ENCODE measurements at regions not wholly inside any gene's neighbourhood (a gene's known extent, or its start where the extent isn't known, plus 50 kb on each side); places are given as distances from the start of the nearest gene placed in this dataset.
A peak's percentile ranks its signal among the peaks of the same experiment; 100 is the strongest.

GRCh38 chr5:72615061-72615460, 107.9 kb upstream of the ZNF366 start:
- DNase-seq = no peak

DNA sequence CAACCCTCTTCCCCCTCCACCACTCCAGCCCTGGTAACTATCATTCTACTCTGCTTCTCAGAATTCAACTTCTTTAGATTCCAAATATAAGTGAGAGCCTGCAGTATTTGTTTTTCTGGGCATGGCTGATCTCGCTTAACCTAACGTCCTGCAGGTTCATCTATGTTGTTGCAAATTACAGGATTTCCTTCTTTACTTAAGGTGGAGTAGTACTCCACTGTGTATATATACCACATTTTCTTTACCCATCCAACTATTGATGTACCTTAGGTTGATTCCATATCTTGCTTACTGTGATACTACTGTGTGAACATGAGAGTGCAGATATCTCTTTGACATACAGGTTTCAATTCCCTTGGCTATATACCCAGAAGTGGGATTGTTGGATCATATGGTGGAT, 106.3 kb upstream of the ZNF366 start:
- no peak for DNase-seq

GRCh38 chr5:72612810-72613209, 105.6 kb upstream of the ZNF366 start:
- DNase-seq = no peak

GRCh38 chr5:72611118-72611730, 104.0 kb upstream of the ZNF366 start:
- DNase-seq = peak; percentile 36

DNA sequence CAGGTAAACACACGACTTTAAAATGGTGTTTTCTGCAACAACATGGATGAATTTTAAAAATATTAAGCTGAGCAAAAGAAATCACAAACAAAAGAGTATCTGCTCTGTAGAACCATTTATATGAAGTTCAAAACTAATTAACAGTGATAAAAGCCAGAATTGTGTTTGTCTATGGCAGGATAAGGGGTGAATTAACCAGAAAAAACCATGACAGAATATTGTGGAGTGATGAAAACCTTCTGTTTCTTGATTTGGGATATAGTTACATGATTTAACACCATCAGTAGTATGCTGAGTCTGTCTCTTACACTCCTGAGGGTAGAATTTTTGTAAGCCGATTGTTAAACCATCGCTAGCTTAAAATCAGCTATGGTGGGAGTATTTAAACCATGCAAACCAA, 101.7 kb upstream of the ZNF366 start:
- no peak for DNase-seq

GRCh38 chr5:72608297-72608696, 101.1 kb upstream of the ZNF366 start:
- DNase-seq = no peak

DNA sequence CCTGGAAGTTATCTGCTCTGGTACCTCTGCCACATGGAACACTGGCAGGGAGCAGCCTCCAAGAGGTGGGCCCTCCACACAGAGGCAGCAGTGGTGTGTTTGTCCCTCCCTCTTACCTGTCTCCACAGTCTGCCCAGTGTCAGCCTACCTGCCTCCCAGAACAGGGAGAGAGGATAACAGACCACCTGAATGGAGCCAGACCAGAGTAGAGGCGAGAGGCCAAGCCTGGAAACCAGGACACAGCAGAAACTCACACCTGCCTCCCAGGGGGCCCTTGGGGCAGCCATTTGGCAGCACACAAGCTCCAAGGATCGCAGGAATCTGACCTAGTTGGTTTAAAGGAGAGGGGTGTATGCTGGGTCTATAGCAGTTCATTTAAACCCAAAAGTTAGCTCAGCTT, 100.2 kb upstream of the ZNF366 start:
- DNase-seq = no peak

- no peak for DNase-seq
Measured at GRCh38 chr5:72606525-72606924, 99.3 kb upstream of the ZNF366 start.

GRCh38 chr5:72605632-72606031, 98.4 kb upstream of the ZNF366 start:
- DNase-seq = no peak

- DNase-seq = no peak
Measured at GRCh38 chr5:72604798-72605154, 97.6 kb upstream of the ZNF366 start.

- no peak for DNase-seq
Measured at GRCh38 chr5:72604111-72604797, 97.0 kb upstream of the ZNF366 start.

DNA sequence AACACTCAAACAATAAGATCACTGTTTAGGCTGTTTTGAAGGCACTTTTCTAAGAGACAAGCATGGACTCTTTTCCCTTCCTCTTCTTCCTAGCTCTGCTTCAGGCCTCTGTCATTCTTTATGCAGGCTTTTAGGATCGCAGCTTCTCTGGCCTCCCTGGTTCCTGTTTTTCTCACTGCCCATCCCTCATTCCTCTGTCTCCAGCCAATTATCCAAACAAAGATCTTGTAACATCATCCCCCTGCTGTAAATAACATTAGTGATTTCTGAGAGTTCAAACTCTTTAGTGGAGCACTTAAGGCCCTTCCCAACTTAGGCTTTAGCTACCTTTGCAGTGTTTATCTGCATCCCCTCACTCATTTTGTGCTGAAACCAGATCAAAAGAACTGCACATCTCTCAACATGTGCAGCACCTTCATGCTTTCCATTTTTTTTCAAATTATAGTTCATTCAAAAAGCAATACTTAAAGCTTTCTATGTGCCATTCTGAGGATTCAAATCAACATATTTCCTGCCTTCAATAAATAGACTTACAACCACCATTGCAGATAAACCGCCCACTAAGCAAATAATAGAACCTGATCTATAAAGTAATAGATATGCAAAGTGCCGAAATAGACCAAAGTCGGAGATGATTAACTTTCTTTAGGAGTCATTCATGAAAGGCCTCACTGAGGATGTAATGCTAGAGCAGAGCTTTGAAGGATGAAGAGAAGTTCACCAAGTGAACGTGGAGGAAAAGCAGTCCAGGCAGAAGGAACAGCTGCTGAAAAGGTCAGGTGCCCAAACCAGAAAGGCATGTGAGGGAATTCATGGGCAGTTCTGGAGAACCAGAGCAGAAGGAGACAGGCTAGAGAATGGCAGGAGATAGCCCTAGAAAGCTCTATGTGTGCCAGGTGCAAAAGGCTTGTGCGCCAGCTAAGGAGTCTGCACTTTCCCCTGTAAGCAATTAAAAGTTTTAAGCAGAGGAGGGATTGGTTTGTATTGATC, 95.8 kb upstream of the ZNF366 start:
- no peak for DNase-seq

DNA sequence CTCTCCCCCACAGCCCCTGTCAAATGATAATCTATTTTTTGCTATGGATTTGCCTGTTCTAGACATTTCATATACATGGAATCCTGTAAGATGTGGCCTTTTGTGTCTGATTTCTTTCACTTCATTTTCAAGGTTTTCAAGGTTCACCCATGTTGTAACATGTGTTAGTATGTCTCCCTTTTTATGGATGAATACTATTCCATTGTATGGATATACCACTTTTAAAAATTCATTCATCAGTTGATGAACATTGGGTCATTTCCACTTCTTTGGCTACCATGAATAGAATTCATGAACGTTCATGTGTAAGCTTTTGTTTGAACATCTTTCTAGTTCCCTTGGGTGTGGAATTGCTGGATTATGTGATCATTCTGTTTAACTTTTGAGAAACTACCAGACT, 94.7 kb upstream of the ZNF366 start:
- no peak for DNase-seq

- DNase-seq = no peak
Measured at GRCh38 chr5:72600391-72600981, 93.3 kb upstream of the ZNF366 start.

DNA sequence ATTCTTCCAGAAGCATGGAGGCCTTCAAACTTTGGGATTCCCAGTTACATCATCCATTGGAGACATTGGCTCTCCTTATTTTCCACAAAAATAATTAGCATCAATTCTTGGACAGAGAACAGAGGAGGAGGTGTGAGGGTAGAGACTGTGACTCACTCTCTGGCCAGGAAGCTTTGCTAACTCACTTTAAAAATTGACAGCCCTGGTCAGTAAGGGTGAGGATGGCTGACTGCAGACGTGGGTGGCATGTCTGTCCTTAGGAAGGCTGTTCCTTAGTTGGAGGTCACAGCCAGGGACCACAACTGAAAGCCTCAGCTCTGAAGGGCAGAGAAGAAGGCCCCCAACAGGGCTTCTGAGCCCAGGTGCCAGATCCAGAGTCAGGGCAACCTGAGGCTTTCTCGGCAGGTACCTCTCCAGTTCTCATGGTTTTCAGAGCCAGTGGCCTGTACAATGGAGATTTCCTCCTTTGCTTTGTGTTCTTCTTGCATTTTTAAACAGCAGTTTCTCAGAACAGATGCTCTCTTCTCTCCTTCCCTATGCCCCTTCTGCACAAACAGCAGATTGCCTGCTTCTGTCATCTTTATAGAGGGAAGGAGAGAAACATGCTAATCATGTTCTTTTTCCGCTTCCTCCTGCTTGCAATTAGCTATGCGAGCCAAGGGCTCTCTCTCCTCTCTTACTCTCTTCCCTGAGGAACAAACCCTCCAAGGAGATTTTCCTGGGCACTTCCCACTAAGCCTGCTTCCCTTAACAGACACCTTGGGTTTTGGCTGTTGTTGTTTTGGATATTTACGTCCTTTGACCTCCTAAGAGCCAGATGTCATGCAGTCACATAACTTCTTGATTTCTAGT, 92.5 kb upstream of the ZNF366 start:
- DNase-seq = no peak

DNA sequence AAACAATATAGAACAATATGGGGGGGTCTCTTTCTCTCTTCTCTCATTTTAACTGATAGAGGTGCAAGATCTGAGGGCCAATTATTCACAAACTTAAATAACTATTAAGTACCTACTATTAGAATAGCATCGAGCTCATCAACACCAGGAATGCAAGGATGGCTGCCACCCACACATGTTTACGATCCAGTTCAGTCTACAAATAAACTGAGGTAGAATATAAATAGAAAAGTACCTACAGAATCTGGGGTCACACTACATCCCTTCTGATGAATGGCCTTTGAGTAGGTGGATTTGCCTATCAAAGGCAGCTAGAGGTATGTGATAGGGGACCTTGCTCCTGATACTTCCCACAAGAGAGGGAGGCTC, 91.8 kb upstream of the ZNF366 start:
- DNase-seq = no peak

DNA sequence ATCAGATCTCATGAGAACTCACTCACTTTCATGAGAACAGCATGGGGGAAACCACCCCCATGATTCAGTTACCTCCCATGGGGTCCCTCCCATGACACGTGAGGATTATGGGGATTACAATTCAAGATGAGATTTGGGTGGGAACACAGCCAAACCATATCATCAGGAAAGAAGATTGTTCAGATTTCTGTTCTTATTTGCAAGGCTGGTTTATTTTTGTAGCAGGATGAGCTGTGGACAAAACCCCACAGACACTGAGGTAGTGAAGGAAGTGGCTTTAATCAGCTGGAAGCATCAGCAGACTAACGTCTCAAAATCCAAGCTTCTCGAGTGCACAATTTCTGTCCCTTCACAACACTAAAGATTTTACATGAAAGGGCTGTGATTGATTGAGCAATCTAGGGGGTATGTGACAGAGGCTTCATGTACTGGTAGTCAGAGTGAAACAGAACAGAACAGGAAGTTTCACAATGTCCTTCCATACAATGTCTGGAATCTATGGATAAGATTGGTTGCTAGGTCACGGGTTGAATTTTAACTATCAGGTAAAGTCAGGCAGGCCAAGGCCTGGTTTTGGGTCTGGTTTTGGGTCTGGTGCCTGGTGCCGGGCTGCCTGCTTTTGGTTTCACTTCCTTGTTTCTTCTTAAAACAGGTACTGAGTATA, 91.3 kb upstream of the ZNF366 start:
- no peak for DNase-seq

DNA sequence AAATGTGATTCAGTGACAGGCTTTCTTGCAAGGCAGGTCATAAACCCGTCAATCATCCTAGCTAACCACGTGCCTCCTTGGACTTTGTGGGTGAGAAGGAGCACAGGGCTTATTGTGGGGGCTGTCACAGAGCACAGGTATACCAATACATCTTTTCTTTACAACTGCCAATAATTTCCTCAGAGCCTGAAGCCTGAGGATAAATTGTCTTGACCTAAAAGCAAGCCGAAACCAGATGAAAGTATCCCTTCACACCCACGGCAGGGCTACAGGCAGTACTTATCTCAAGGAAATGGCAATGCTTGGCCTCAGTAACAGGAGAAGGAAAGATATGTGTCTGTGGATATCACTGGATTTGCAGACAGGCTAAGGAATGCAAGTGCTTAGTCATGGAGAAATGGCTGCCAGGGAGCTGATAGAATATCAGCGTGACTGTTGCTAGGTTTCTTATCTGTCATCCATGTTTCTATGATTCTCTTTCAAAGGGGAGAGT, 90.3 kb upstream of the ZNF366 start:
- DNase-seq = no peak

GRCh38 chr5:72596956-72597355, 89.7 kb upstream of the ZNF366 start:
- no peak for DNase-seq

DNA sequence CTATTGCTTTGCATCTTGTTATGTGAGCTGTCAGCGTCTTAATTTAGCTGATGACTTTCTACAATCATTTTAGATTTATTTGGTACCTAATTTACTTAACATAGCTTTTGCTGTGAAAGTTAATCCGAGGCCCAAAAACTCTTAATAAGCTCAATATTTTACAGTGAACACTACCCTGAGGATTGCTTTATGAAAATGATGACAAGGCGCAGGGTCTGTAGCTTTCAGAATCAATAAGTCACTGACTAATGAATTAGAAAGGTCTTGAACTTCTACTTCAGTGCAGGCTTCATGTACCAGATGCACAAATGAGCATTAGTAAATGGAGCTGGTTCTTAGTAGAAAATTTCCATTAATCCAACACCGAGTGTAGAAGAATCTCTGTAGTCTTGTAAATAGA, 81.4 kb upstream of the ZNF366 start:
- DNase-seq = no peak

DNA sequence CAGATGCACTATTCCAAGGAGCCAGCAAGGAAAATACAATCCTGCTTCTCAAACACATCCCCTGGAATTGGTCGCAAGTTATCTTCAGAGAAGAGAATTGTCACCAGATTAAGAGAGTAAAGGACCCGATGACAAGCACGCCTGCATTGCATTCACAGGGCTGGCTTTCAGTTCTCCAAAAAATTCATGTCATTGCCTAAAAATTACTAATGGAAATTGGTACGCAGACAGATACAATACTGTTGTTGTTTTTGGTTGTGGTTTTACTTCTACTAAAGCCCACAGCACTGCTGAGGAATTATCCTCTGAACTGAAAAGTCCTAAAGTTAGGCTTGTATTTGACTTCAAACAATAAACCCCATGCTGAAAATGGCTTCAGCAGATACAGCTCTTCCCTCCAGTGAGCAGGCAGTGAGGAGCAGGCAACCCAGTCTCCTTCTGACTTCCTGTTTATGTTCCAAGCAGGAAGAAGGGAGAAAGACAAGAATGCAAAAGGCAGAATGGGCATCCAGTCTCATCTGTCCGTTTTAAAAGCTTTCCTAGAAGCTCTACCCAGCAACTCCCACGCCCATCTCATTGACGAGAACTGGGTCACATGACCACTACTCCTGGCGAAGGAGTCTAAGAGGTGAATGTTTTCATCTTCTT, 80.6 kb upstream of the ZNF366 start:
- no peak for DNase-seq

Data from stimulated activated CD4-positive, alpha-beta T cell treated with anti-CD3 and anti-CD28 coated beads, Interleukin-12 subunit alpha, Interleukin-12 subunit beta, amount 100 ng/mL, for 4 hours (primary cell).